GM19351 (cell line): ENCODE measurements at regions not wholly inside any gene's neighbourhood (a gene's known extent, or its start where the extent isn't known, plus 50 kb on each side); places are given as distances from the start of the nearest gene placed in this dataset.

ENCODE experiments used
- ATAC-seq: cut with Tn5 transposase; IDR thresholded peaks from one replicate; pipeline ENCODE4 v1.9.1; 2021; ENCODE audit warnings: mild to moderate bottlenecking, moderate library complexity; ENCODE audit not compliant: unreplicated experiment

GRCh38 chr3:127384717-127385539 is 97.1 kb upstream of the PRR20G start:
- ATAC-seq: no peak

- no peak for ATAC-seq
These were observed 95.9 kb upstream of the PRR20G start for GRCh38 chr3:127383656-127384179.

- no peak for ATAC-seq
These were observed 90.2 kb upstream of the PRR20G start for GRCh38 chr3:127377801-127378655.

- ATAC-seq: no peak
These were observed 87.5 kb upstream of the PRR20G start for GRCh38 chr3:127375151-127375930.

GRCh38 chr3:127374086-127375010 is 86.5 kb upstream of the PRR20G start:
- no peak for ATAC-seq

- ATAC-seq: no peak
These were observed 85.7 kb upstream of the PRR20G start for GRCh38 chr3:127373441-127374085.

GRCh38 chr3:127371846-127372245 is 84.0 kb upstream of the PRR20G start:
- no peak for ATAC-seq

GRCh38 chr3:127371334-127371733 is 83.5 kb upstream of the PRR20G start:
- ATAC-seq: no peak

- ATAC-seq: no peak
These were observed 83.1 kb upstream of the PRR20G start for GRCh38 chr3:127370906-127371305.

- no peak for ATAC-seq
These were observed 81.6 kb upstream of the PRR20G start for GRCh38 chr3:127369356-127369935.

- ATAC-seq: no peak
These were observed 80.6 kb upstream of the PRR20G start for GRCh38 chr3:127368186-127369032.

- no peak for ATAC-seq
These were observed 79.7 kb upstream of the PRR20G start for GRCh38 chr3:127367593-127367992.

GRCh38 chr3:127366383-127366782 is 78.5 kb upstream of the PRR20G start:
- ATAC-seq: no peak

GRCh38 chr3:127365163-127365798 is 77.4 kb upstream of the PRR20G start:
- no peak for ATAC-seq

GRCh38 chr3:127363891-127364290 is 76.0 kb upstream of the PRR20G start:
- no peak for ATAC-seq

- ATAC-seq: no peak
These were observed 75.3 kb upstream of the PRR20G start for GRCh38 chr3:127363171-127363570.

GRCh38 chr3:127360647-127361046 is 72.8 kb upstream of the PRR20G start:
- no peak for ATAC-seq

- ATAC-seq: no peak
These were observed 70.8 kb upstream of the PRR20G start for GRCh38 chr3:127358641-127359040.
